Activated CD8-positive, alpha-beta T cell treated with anti-CD3 and anti-CD28 coated beads for 36 hours (primary cell): ENCODE measurements at regions not wholly inside any gene's neighbourhood (a gene's known extent, or its start where the extent isn't known, plus 50 kb on each side); places are given as distances from the start of the nearest gene placed in this dataset.

Source experiments
- ATAC-seq: fragments of 200-7000 bp; cut with Tn5 transposase; one replicate; pipeline ENCODE4 v1.10.0; 2021; ENCODE audit warnings: mild to moderate bottlenecking, moderate library complexity
- CTCF ChIA-PET: fragments of 350-600 bp; sonication (Branson Sonifier 250); formaldehyde crosslinking; loops from one replicate; lab custom pipeline; 2021; ENCODE audit warnings: antibody characterized with exemption; lab: Charles Lee
- POLR2A ChIA-PET: fragments of 350-600 bp; sonication (Branson Sonifier 250); formaldehyde crosslinking; loops from one replicate; lab custom pipeline; 2021; ENCODE audit warnings: antibody characterized with exemption; lab: Charles Lee
- DNase-seq: peaks from one replicate; pipeline ENCODE4 v3.0.0-alpha.2; 2020
- H3K27ac Mint-ChIP-seq: one replicate; pipeline ENCODE4 v1.8.0; 2021; ENCODE audit warnings: mild to moderate bottlenecking, mixed read lengths
- H3K27me3 Mint-ChIP-seq: one replicate; pipeline ENCODE4 v1.8.0; 2021; ENCODE audit warnings: mixed read lengths
- H3K36me3 Mint-ChIP-seq: one replicate; pipeline ENCODE4 v1.8.0; 2021; ENCODE audit warnings: low read depth, mixed read lengths
- H3K4me1 Mint-ChIP-seq: one replicate; pipeline ENCODE4 v1.8.0; 2021; ENCODE audit warnings: low read depth, mixed read lengths
- H3K4me3 Mint-ChIP-seq: one replicate; pipeline ENCODE4 v1.8.0; 2021; ENCODE audit warnings: mild to moderate bottlenecking, moderate library complexity, mixed read lengths
- H3K9me3 Mint-ChIP-seq: one replicate; pipeline ENCODE4 v1.8.0; 2021; ENCODE audit warnings: mixed read lengths
- CTCF ChIP-seq: fragments of 200-600 bp; IDR thresholded peaks from one replicate; pipeline ENCODE4 v1.8.0; 2022; ENCODE audit warnings: antibody characterized with exemption, mild to moderate bottlenecking
- intact Hi-C: fragments of 100-400 bp; cut with micrococcal nuclease; formaldehyde crosslinking; loops from one replicate; pipeline ENCODE4 v1.10.0; 2022

GRCh38 chr5:133847886-133848285 is 120.5 kb downstream of the C5orf15 start:
- Mint-ChIP-seq H3K36me3 (no peaks in the 10 kb centered on the region), H3K4me1 (peaks cover 11% of the 10 kb centered on the region), H3K9me3 (no peaks in the 10 kb centered on the region), H3K27ac (no peak overlapping the region), H3K27me3 (peaks cover 4% of the 10 kb centered on the region), H3K4me3 (no peak overlapping the region)
- ATAC-seq (no peak), DNase-seq (no peak)
- intact Hi-C loops, result no loop called here
- POLR2A ChIA-PET, result no interaction called here
- CTCF ChIA-PET, result interaction anchor here (5.2 kb wide), 1 partner anchor 22 kb away, joined by 26 read pairs; no protein-coding TSS in a partner anchor
- no peak for TF ChIP-seq CTCF

GRCh38 chr5:133847301-133847700 is 121.1 kb downstream of the C5orf15 start:
- H3K9me3 Mint-ChIP-seq, result no peaks in the 10 kb centered on the region
- H3K4me3 Mint-ChIP-seq, result no peak overlapping the region
- ChIA-PET CTCF (no interaction called here), POLR2A (no interaction called here)
- H3K27ac Mint-ChIP-seq, result no peak overlapping the region
- H3K4me1 Mint-ChIP-seq, result peaks cover 9% of the 10 kb centered on the region
- intact Hi-C loops, result no loop called here
- no peak for TF ChIP-seq CTCF
- H3K27me3 Mint-ChIP-seq, result peaks cover 3% of the 10 kb centered on the region
- no peak for DNase-seq
- no peak for ATAC-seq
- no peaks in the 10 kb centered on the region for H3K36me3 Mint-ChIP-seq

- TF ChIP-seq CTCF, result no peak
- Mint-ChIP-seq H3K9me3 (no peaks in the 10 kb centered on the region), H3K36me3 (no peaks in the 10 kb centered on the region), H3K4me1 (peaks cover 9% of the 10 kb centered on the region), H3K27me3 (peaks cover 2% of the 10 kb centered on the region), H3K4me3 (no peak overlapping the region), H3K27ac (no peak overlapping the region)
- no peak for DNase-seq
- POLR2A ChIA-PET, result interaction anchor here (0.7 kb wide), 1 partner anchor 13 kb away, joined by 5 read pairs; no protein-coding TSS in a partner anchor
- ATAC-seq, result no peak
- CTCF ChIA-PET, result interaction anchor here (4.2 kb wide), 1 partner anchor 23 kb away, joined by 18 read pairs; no protein-coding TSS in a partner anchor
- intact Hi-C loops, result no loop called here
Measured at GRCh38 chr5:133846478-133847226, 121.8 kb downstream of the C5orf15 start.

- TF ChIP-seq CTCF, result no peak
- Mint-ChIP-seq H3K27me3 (peaks cover 2% of the 10 kb centered on the region), H3K4me1 (peaks cover 9% of the 10 kb centered on the region), H3K36me3 (no peaks in the 10 kb centered on the region), H3K4me3 (no peak overlapping the region), H3K9me3 (no peaks in the 10 kb centered on the region), H3K27ac (no peak overlapping the region)
- intact Hi-C loops, result no loop called here
- DNase-seq (no peak), ATAC-seq (no peak)
- ChIA-PET POLR2A (no interaction called here), CTCF (interaction anchor here (0.8 to 4.2 kb wide), 2 partner anchors 23 to 24 kb away, joined by 3 to 18 read pairs; no protein-coding TSS in a partner anchor)
Measured at GRCh38 chr5:133845271-133845670, 123.2 kb downstream of the C5orf15 start.

- no peak for ATAC-seq
- DNase-seq, result no peak
- no peak for TF ChIP-seq CTCF
- CTCF ChIA-PET, result interaction anchor here (1.2 to 4.2 kb wide), 2 partner anchors 25 to 136 kb away, joined by 3 to 18 read pairs; no protein-coding TSS in a partner anchor
- H3K4me1 Mint-ChIP-seq, result peaks cover 9% of the 10 kb centered on the region
- no peak overlapping the region for H3K4me3 Mint-ChIP-seq
- peaks cover 2% of the 10 kb centered on the region for H3K27me3 Mint-ChIP-seq
- intact Hi-C loops, result no loop called here
- H3K9me3 Mint-ChIP-seq, result no peaks in the 10 kb centered on the region
- H3K27ac Mint-ChIP-seq, result no peak overlapping the region
- no peaks in the 10 kb centered on the region for H3K36me3 Mint-ChIP-seq
- POLR2A ChIA-PET, result no interaction called here
Measured at GRCh38 chr5:133844836-133845235, 123.6 kb downstream of the C5orf15 start.
